Brain pericyte (primary cell): ENCODE measurements at regions not wholly inside any gene's neighbourhood (a gene's known extent, or its start where the extent isn't known, plus 50 kb on each side); places are given as distances from the start of the nearest gene placed in this dataset.
"Not testable (repeated sequence)": the region's sequence is repeated elsewhere in the genome, so short reads cannot be mapped to it uniquely, and the experiment has no call there.

Source experiments
- DNase-seq: peaks from one replicate; pipeline ENCODE4 v3.0.0-alpha.2; 2012; ENCODE audit warnings: low read depth, low spot score

DNA sequence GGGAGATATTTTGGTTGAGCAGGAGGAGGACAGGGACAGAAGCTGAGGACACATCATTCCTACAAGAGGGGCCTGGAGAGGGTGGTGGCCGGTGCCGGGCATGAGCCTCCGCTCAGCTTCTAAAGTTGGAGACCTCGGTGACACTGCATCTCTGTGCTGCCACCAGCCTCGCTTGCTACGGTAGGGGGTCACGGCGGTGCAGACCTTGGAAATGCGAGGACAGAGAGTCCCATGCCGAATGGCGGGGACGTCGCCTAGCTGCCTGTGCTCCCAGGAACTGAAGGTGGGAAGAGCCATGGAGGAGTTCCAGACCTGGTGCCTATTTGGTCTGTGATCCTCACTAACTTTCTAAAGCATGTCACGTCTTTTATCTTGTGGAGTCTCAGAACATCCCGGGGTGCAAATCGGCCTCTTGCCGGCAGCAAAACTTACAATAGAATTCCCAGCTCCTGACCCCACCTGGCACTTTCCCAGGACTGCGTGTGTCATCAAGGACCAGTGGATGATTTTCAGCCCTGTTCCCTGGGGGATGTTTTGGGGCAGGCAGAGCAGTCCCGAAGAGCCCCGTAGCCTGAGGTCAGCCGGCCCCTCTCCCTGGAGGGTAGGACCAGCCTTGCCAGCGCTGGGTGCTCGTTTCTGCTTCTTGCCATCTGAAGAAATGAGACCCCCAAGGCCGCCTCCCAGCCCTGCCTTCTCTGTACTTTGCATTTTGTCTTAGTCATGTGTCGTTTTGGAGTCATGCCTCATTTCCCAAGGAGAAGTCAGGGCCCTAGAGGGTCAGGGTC, 205.8 kb upstream of the SHH start:
- DNase-seq = no peak

GRCh38 chr7:156017431-156017830, 205.2 kb upstream of the SHH start:
- DNase-seq = no peak

GRCh38 chr7:156015237-156016020, 203.2 kb upstream of the SHH start:
- no peak for DNase-seq

GRCh38 chr7:156014808-156015207, 202.5 kb upstream of the SHH start:
- no peak for DNase-seq

GRCh38 chr7:156014201-156014600, 201.9 kb upstream of the SHH start:
- no peak for DNase-seq

DNA sequence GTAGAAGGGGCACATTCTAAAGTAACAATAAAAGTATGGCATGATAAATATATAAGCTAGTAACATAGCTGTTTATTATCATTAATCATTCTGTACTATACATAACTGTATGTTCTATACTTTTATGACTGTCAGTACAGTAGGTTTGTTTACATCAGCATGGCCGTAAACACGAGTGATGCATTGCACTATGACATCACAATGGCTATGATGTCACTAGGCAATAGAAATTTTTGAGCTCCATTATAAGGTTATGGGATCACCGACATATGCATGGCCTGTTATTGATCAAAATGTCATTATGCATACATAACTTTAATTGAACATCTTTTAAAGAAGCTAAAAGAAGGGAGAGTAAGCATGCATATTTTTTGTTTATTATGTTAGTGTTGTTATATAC, 200.1 kb upstream of the SHH start:
- DNase-seq = no peak

GRCh38 chr7:156009569-156009968, 197.3 kb upstream of the SHH start:
- DNase-seq = no peak

DNA sequence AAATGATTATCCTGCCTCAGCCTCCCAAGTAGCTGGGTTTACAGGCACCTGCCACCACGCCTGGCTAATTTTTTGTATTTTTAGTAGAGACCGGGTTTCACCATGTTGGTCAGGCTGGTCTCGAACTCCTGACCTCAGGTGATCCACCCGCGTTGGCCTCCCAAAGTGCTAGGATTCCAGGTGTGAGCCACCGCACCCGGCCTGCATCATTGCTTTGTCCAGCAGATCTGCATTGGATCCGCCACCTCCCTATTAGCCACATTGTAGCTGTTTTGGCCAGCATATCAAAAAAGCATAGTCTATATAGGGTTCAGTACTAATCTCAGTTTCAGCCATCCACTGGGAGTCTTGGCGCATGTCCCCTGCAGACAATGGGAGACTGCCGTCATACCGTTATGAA, 194.6 kb upstream of the SHH start:
- not testable (repeated sequence) for DNase-seq

GRCh38 chr7:156006024-156006423, 193.8 kb upstream of the SHH start:
- DNase-seq = no peak

- DNase-seq = no peak
These were observed 193.0 kb upstream of the SHH start for GRCh38 chr7:156005202-156005691.

- DNase-seq = no peak
These were observed 192.3 kb upstream of the SHH start for GRCh38 chr7:156004265-156005201.

- no peak for DNase-seq
These were observed 191.2 kb upstream of the SHH start for GRCh38 chr7:156003220-156004162.

GRCh38 chr7:156002362-156003066, 190.3 kb upstream of the SHH start:
- DNase-seq = no peak

- no peak for DNase-seq
These were observed 189.4 kb upstream of the SHH start for GRCh38 chr7:156001496-156002260.

DNA sequence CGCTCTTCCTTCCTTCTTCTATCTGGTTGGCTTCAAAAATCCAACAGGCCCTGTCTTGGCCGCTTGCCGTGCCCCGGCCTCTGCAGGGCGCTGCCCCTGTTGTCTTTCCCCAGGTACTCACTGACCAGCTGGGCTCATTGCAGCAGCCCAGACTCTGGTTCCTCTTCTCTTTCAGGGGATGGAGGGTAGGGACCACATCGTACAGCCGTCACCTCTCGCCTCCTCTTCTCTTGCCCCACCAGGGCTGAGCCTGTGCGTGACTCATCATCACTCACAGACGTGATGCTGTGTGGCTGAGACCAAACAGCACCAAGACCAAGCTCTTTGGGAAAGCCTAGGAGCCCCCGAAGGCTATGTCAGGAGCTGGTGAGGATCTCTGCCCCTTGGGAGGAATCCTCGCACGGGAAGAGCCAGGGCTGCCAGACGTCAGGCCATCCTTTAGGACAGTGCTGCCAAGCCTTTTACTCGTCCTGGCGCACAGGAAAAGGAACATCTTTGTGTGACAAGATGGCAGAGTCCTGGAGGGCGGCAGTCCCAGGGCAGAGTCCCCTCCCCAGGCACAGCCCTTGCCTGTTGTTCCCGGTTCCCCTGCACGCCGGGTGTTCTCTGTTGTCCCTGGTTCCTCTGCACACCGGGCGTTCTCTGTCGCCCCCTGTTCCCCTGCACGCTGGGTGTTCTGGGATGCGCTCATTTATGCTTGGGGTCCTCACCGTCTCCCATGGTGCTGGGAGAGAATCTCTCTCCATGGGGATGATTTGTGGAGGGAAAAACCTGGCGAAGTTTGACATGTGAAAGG, 188.5 kb upstream of the SHH start:
- DNase-seq = no peak

- no peak for DNase-seq
These were observed 187.6 kb upstream of the SHH start for GRCh38 chr7:155999631-156000489.
